SU-DHL-6 (cell line): ENCODE measurements at regions not wholly inside any gene's neighbourhood (a gene's known extent, or its start where the extent isn't known, plus 50 kb on each side); places are given as distances from the start of the nearest gene placed in this dataset.

Experiments used
- H2AFZ ChIP-seq: fragments of 200-600 bp; sonication (generic); 2 replicates; pipeline ENCODE4 v1.6.1; 2014; ENCODE audit warnings: low read depth, mild to moderate bottlenecking, moderate library complexity, mixed read lengths, antibody characterized with exemption, low read length; ENCODE audit not compliant: severe bottlenecking
- H3F3A ChIP-seq: fragments of 200-600 bp; shearing (Covaris generic); 2 replicates; pipeline ENCODE4 v1.6.0; 2016; ENCODE audit warnings: antibody characterized with exemption, mild to moderate bottlenecking; ENCODE audit not compliant: insufficient read depth
- H3K27ac ChIP-seq: fragments of 200-600 bp; sonication (generic); 2 replicates; pipeline ENCODE4 v1.5.1; 2016; ENCODE audit warnings: low read depth, mild to moderate bottlenecking, low read length, moderate library complexity, mixed read lengths
- H3K27me3 ChIP-seq: fragments of 200-600 bp; sonication (generic), shearing (Covaris generic); 2 replicates; pipeline ENCODE4 v1.6.0; 2014; ENCODE audit warnings: mild to moderate bottlenecking, low read length
- H3K36me3 ChIP-seq: fragments of 200-600 bp; sonication (generic); 2 replicates; pipeline ENCODE4 v1.6.1; 2014; ENCODE audit warnings: mild to moderate bottlenecking, low read length, mixed read lengths
- H3K4me2 ChIP-seq: fragments of 300-600, 200-600 bp; shearing (Covaris generic), sonication (generic); 2 replicates; pipeline ENCODE4 v1.6.0; 2014; ENCODE audit warnings: low read length, low read depth, mild to moderate bottlenecking; ENCODE audit not compliant: poor library complexity, severe bottlenecking
- H3K4me3 ChIP-seq: fragments of 200-600 bp; sonication (generic); 2 replicates; pipeline ENCODE4 v1.5.1; 2014; ENCODE audit warnings: antibody characterized with exemption, low read length, mild to moderate bottlenecking, mixed read lengths; ENCODE audit not compliant: insufficient read depth, poor library complexity, severe bottlenecking
- H3K79me2 ChIP-seq: fragments of 200-600 bp; sonication (generic); 2 replicates; pipeline ENCODE4 v1.6.1; 2014; ENCODE audit warnings: mild to moderate bottlenecking, low read length, moderate library complexity; ENCODE audit not compliant: insufficient read depth
- H3K9ac ChIP-seq: fragments of 200-600 bp; sonication (generic); 2 replicates; pipeline ENCODE4 v1.7.0; 2014; ENCODE audit warnings: mild to moderate bottlenecking, low read length
- H3K9me2 ChIP-seq: fragments of 200-600 bp; sonication (generic); replicated peaks from 2 replicates; pipeline ENCODE4 v1.6.1; 2014; ENCODE audit warnings: low read length; ENCODE audit not compliant: insufficient read depth
- H3K9me3 ChIP-seq: fragments of 200-600 bp; sonication (generic); 2 replicates; pipeline ENCODE4 v1.6.1; 2014; ENCODE audit warnings: low read length, mixed read lengths; ENCODE audit not compliant: insufficient read depth
- H4K20me1 ChIP-seq: fragments of 200-600 bp; sonication (generic); 2 replicates; pipeline ENCODE4 v1.6.1; 2014; ENCODE audit warnings: low read depth, mild to moderate bottlenecking, antibody characterized with exemption, low read length, moderate library complexity, mixed read lengths
- CTCF ChIP-seq: fragments of 200-600 bp; sonication (generic); IDR thresholded peaks from one replicate; pipeline ENCODE4 v1.5.1; 2017; ENCODE audit warnings: antibody characterized with exemption, mild to moderate bottlenecking, low read length, moderate library complexity; ENCODE audit not compliant: insufficient read depth, poor library complexity, severe bottlenecking
- EZH2phosphoT487 ChIP-seq: fragments of 200-600 bp; sonication (generic), shearing (Covaris generic); conservative IDR thresholded peaks from 2 replicates; pipeline ENCODE4 v1.6.1; 2018; ENCODE audit warnings: mild to moderate bottlenecking, antibody characterized with exemption, low read length, moderate library complexity, mixed read lengths

GRCh38 chr13:76775088-76775740 lies 111.0 kb downstream of the KCTD12 start:
- H3K36me3 ChIP-seq: no peaks in the 10 kb centered on the region
- no peak overlapping the region for H3K27ac ChIP-seq
- H3F3A ChIP-seq: no peaks in the 10 kb centered on the region
- H2AFZ ChIP-seq: no peak overlapping the region
- TF ChIP-seq EZH2phosphoT487 (no peak), CTCF (no peak)
- H3K9me3 ChIP-seq: no peaks in the 10 kb centered on the region
- H3K4me2 ChIP-seq: no peak overlapping the region
- no peak overlapping the region for H3K4me3 ChIP-seq
- no peaks in the 10 kb centered on the region for H3K79me2 ChIP-seq
- no peak overlapping the region for H3K9ac ChIP-seq
- no peaks in the 10 kb centered on the region for H3K9me2 ChIP-seq
- no peaks in the 10 kb centered on the region for H3K27me3 ChIP-seq
- H4K20me1 ChIP-seq: no peaks in the 10 kb centered on the region

GRCh38 chr13:76773448-76774094 lies 112.6 kb downstream of the KCTD12 start:
- H3K27ac ChIP-seq: no peak overlapping the region
- TF ChIP-seq EZH2phosphoT487 (no peak), CTCF (no peak)
- no peak overlapping the region for H3K4me2 ChIP-seq
- H3K36me3 ChIP-seq: no peaks in the 10 kb centered on the region
- no peaks in the 10 kb centered on the region for H3K79me2 ChIP-seq
- H3K9ac ChIP-seq: no peak overlapping the region
- no peaks in the 10 kb centered on the region for H3K27me3 ChIP-seq
- H3K9me3 ChIP-seq: no peaks in the 10 kb centered on the region
- H4K20me1 ChIP-seq: no peaks in the 10 kb centered on the region
- H3K4me3 ChIP-seq: no peak overlapping the region
- no peaks in the 10 kb centered on the region for H3F3A ChIP-seq
- H2AFZ ChIP-seq: no peak overlapping the region
- H3K9me2 ChIP-seq: no peaks in the 10 kb centered on the region

GRCh38 chr13:76772241-76772640 lies 114.0 kb downstream of the KCTD12 start:
- H3K9ac ChIP-seq: no peak overlapping the region
- no peak for TF ChIP-seq EZH2phosphoT487
- TF ChIP-seq CTCF: no peak
- H3K79me2 ChIP-seq: no peaks in the 10 kb centered on the region
- H3K27ac ChIP-seq: no peak overlapping the region
- no peaks in the 10 kb centered on the region for H3F3A ChIP-seq
- H2AFZ ChIP-seq: no peak overlapping the region
- H3K9me2 ChIP-seq: no peaks in the 10 kb centered on the region
- H3K9me3 ChIP-seq: no peaks in the 10 kb centered on the region
- H3K27me3 ChIP-seq: no peaks in the 10 kb centered on the region
- no peaks in the 10 kb centered on the region for H3K36me3 ChIP-seq
- H3K4me3 ChIP-seq: no peak overlapping the region
- H4K20me1 ChIP-seq: no peaks in the 10 kb centered on the region
- no peak overlapping the region for H3K4me2 ChIP-seq
